HG03066 (cell line): ENCODE measurements at regions not wholly inside any gene's neighbourhood (a gene's known extent, or its start where the extent isn't known, plus 50 kb on each side); places are given as distances from the start of the nearest gene placed in this dataset.

Source experiments
- ATAC-seq: cut with Tn5 transposase; IDR thresholded peaks from one replicate; pipeline ENCODE4 v1.9.1; 2021; ENCODE audit warnings: low read depth; ENCODE audit not compliant: unreplicated experiment

DNA sequence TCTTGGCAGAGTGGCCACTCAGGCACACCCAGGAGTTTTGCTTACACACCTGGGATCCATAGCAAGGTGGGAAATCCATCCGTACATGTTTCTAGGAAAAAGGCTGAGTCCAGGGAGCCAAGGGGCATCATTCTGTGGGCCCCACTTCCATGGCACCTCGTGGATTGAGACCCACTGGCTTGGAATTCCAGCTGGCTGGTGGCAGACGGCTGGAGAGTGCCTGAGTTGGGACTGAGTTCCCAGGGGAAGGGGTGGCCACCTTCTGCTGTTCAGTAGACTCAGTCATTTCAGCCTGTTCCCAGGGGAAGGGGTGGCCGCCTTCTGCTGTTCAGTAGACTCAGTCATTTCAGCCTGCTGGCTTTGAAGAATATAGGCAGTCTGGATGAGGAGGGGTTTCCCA lies 366.0 kb upstream of the GRIA3 start:
- no peak for ATAC-seq

DNA sequence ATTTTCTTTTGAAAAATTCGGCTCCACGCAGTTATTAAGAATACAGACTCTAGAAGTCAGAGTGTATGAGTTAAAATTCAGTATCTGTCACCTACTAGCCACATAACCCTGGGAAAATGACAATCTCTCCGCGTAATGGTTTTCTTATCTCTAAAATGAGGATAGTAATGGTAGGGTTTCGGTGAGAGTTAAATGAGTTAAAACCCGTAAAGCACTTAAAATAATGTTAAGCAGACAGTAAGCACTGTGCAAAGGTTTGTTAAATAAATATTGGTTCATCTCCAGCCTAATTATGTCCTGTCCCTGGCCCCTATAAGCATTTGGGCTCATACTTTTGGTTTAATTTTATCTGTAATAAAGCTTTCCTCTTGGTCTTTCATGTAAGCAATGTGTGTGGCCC lies 350.8 kb upstream of the GRIA3 start:
- no peak for ATAC-seq

GRCh38 chrX:122835886-122836285 lies 348.2 kb upstream of the GRIA3 start:
- ATAC-seq, result no peak

- ATAC-seq, result no peak
Observed at GRCh38 chrX:122850326-122850725, 333.8 kb upstream of the GRIA3 start.

- no peak for ATAC-seq
Observed at GRCh38 chrX:122856205-122856604, 327.9 kb upstream of the GRIA3 start.

DNA sequence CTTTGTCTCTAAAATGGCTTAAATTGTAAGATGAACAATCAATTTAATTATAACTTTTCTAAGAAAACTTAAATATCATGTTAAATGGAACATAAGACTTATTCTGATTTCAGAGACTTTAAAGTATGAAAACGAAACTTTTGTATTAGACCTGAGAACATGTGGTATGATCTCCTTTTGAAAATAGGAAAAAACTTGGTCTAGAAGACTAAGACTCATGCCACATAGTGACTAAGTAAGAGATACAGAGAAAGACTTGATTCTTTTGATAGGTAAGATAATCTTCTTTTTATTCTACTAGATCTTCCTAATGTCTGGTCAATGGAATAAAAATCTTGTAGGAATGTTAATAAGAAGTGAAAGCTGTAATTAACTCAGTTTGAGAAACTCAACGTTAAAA lies 326.3 kb upstream of the GRIA3 start:
- no peak for ATAC-seq

DNA sequence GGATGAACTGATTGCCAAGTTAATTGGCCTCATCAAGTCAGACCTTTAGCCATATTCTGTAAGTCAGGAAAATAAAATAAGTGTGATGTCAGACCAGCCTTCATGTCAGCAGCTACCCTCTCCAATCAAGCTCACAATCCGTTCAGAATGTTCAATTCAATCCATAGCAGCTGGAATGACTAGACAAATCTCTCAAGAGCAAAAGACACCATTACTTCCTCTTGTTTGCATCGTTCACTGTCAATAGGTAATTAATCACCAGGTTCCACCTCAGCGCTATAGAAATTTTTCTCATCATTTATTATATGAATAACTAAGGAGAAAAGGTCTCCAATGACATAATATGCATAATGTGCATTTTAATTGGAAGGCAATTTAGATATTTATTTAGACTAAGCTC lies 321.0 kb upstream of the GRIA3 start:
- no peak for ATAC-seq

DNA sequence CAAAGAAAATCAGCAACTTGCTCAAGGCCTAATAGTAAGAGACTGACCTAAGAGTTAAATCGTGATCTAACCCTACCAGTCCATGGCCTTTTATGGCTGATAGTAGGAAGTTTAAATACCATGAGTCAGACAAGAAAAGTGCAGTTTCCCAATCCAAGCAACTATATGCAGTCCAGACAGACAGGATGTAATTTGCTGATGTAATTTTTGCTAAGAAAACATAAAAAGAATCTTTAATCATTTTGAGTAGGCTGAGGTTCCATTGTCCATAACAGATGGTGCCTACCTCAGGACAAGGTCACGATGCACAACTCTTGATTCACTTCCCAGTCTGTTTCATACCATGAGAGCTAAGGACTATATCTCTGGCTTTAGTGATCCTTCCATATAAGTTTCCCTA lies 317.5 kb upstream of the GRIA3 start:
- ATAC-seq, result no peak

DNA sequence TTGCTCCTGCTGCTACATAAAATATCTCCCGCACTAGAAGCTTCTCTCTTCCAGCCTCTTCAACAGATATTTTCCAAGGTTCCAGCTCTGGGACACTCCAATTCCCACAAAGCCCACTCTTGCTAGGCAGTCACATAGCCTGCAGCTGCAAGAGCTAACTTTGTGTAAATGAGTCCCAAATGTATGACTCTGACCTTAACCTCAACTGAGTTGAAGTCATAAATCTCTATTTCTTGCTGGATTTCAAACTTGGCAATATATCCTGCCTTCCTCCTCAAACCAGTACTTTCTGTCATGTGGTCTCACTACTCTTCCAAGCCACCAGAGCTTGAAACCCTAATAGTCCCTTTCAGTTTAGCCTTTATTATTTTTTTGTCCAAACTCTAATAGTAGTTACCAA lies 315.4 kb upstream of the GRIA3 start:
- ATAC-seq, result no peak

GRCh38 chrX:122869171-122869570 lies 314.9 kb upstream of the GRIA3 start:
- ATAC-seq, result no peak

DNA sequence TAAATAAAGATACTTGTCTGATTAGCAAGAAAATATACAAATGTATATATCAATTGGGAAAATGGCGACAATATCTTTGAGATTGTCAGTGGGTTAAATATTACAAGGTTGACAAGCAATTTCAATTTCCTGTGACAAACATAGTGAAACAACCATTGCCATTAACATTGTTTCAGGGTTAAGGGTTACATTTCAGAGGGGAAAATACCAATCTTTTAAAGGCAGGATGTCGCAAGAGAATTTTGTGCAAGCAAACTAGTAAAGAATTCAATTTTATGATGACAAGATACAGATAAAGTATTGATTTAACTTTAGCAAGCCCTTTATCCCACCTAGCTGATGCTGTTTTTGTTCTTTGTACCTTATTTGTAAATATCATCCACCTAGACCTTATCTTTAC lies 305.8 kb upstream of the GRIA3 start:
- ATAC-seq, result no peak

DNA sequence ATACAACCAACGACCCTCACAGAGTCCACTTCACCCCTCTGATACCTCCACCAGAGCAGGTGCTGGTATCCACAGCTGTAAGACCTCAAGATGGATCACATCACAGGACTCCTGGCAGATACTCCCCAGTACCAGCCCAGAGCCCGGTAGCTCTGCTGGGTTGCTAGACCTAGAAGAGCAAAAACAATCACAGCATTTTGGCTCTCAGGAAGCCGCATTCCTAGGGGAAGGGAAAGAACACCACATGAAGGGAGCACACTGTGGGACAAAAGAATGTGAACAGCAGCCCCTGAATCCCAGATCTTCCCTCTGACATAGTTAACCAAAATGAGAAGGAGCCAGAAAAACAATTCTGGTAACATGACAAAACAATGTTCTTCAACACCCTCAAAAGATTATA lies 303.1 kb upstream of the GRIA3 start:
- no peak for ATAC-seq

- ATAC-seq, result no peak
Observed at GRCh38 chrX:122890729-122891128, 293.3 kb upstream of the GRIA3 start.

DNA sequence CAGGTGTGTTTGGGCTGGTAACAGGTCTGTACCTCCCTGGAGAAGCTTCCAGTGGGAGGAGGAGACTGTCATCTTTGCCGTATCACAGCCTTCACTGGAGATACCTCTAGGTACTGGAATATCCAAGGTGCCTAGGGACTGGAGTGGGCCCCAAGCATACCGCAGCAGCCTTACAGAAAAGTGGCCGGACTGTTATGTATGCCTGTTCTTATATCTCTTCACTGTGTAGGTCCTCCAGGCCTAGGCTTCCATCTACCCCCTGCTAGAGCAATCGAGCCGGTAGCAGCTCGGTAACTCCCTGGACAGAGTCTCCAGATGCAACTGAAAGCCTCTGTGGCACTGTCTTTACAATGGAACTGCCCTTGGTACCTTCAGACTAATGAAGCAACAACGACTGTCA lies 277.4 kb upstream of the GRIA3 start:
- no peak for ATAC-seq

GRCh38 chrX:122907375-122907774 lies 276.7 kb upstream of the GRIA3 start:
- ATAC-seq, result no peak

DNA sequence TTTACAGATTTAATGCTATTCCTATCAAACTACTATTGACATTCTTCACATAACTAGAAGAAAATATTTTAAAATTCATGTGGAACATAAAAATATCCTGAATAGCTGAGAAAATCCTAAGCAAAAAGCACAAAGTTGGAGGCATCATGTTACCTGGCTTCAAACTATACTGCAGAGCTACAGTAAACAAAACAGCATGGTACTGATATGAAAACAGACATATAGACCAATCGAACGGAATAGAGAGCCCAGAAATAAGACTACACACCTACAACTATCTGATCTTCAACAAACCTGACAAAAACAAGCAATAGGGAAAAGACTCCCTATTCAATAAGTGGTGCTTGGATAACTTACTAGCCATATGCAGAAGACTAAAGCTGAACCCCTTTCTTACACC lies 273.4 kb upstream of the GRIA3 start:
- no peak for ATAC-seq

DNA sequence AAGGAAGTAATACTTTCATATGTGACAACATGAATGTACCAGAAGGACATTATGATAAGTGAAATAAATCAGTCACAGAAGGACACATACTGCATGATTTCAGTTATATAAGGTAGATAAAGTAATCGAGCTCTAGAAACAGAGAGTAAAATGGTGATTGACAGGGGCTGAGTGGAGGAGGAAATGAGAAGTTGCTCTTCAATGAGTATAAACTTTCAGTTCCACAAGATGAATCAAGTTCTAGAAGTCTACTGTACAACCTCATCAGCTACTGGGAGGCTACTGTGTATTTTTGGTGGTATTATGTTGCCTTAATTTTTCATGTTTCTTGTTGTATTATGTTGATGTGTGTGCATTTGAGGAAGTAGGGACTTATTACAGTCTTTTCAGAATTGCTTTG lies 270.9 kb upstream of the GRIA3 start:
- no peak for ATAC-seq

GRCh38 chrX:122913764-122914163 lies 270.3 kb upstream of the GRIA3 start:
- ATAC-seq, result no peak

GRCh38 chrX:122914256-122914655 lies 269.8 kb upstream of the GRIA3 start:
- no peak for ATAC-seq

DNA sequence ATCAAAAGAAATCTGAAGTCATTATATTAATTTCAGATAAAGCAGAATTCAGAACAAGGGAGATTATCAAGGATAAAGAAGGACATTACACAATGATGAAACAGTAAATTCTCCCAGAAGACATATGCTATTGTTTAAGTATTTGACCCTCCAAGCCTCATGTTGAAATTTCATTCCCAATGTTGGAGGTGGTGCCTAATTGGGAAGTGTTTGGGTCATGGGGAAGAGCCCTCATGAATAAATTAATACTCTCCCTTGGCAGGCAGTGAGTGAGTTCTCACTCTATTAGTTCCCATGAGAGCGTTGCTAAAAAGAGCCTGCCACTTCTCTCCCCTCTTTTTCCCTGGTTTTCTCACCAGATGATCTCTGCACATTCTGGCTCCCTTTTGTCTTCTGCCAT lies 249.9 kb upstream of the GRIA3 start:
- no peak for ATAC-seq

DNA sequence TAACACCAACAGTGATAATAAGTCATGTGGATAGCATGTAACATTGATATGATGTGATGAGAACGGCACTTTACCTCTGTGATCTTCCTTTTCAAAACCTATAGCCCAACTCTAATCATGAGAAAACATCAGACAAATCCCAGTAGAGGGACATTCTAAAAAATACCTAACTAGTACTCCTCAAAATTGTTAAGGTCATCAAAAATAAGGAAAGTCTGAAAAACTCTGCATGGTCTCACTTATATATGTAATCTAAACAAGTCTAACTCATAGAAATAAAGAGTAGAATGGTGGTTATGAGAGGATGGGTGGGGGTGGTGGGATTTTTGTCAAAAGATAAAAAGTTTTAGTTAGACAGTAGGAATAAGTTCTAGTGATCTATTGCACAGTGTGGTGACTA lies 243.9 kb upstream of the GRIA3 start:
- ATAC-seq, result no peak

DNA sequence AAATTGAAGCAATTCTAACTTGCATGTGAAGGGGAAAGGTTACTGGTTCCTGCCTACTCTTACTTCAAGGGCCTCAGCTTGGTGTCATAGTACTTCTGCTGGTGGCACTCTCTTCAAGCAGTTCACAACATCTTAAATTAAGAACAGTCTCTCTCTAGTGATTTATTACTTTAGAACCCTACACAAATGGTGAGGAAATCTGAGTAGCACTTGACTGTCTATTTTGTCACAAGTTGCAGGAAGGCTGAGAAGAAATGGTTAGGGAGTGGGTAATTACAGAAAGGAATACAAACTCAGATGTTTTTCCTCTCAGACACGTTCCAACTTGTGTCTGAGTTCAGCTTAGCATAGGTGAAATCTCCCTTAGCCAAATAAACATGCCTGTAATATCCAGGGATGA lies 242.3 kb upstream of the GRIA3 start:
- ATAC-seq, result no peak

DNA sequence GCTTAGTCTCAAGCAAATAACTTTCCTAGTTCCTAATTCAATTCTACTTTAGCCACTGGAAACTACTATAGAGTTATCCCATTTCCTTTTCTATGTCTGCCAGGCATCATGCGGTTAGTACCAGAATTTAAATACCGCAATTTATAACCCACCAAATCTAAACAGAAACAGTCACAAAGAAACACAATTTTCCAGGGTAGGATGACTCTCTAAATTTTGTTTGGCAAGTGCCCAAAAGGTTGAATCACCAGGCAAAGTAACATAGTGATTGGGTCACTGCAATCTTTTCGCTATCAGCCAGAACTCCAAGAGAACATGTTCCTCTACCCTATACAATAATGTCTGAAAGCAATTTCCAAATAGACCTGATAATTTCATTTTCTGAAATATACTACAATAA lies 240.2 kb upstream of the GRIA3 start:
- no peak for ATAC-seq

DNA sequence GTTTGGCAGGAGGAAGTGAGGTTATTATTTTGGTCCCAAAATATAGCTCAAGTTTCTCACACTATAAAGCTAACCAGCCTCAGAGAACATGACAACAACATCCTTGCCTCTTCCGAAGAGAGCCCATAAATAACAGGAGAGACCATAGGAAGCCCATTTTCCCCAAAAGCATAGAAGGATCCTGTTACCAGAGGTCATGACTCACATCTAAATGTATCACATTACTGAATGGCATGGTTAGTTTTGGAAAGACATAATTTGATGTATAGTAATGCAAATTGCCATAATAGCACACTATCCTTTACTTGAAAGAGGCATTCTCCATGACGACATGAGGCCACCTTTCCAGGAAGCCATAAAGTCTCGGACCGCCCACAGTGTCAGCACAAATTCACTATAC lies 238.8 kb upstream of the GRIA3 start:
- ATAC-seq, result no peak
